ENCODE measurements at regions not wholly inside any gene's neighbourhood (a gene's known extent, or its start where the extent isn't known, plus 50 kb on each side); places are given as distances from the start of the nearest gene placed in this dataset.
"Not testable (repeated sequence)": the region's sequence is repeated elsewhere in the genome, so short reads cannot be mapped to it uniquely, and the experiment has no call there.

DNA sequence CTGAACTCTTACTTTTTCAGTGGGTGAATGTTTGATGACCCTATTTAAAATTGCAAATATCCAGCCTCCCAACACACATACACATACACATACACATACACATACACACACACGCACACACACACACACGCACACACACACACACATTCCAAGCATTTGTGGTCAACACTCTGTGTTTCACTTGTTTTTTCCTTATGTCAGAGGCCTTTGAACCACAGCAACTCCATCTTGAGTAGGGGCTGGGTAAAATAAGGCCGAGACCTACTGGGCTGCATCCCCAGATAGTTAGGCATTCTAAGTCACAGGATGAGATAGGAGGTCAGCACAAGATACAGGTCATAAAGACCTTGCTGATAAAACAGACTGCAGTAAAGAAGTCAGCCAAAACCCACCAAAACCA lies 56.6 kb upstream of the BDP1 start:
- TF ChIP-seq, protein P1, sequence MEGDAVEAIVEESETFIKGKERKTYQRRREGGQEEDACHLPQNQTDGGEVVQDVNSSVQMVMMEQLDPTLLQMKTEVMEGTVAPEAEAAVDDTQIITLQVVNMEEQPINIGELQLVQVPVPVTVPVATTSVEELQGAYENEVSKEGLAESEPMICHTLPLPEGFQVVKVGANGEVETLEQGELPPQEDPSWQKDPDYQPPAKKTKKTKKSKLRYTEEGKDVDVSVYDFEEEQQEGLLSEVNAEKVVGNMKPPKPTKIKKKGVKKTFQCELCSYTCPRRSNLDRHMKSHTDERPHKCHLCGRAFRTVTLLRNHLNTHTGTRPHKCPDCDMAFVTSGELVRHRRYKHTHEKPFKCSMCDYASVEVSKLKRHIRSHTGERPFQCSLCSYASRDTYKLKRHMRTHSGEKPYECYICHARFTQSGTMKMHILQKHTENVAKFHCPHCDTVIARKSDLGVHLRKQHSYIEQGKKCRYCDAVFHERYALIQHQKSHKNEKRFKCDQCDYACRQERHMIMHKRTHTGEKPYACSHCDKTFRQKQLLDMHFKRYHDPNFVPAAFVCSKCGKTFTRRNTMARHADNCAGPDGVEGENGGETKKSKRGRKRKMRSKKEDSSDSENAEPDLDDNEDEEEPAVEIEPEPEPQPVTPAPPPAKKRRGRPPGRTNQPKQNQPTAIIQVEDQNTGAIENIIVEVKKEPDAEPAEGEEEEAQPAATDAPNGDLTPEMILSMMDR (IDR thresholded peaks at IDR 0.05; ENCODE audit: poor library complexity, severe bottlenecking): not testable (repeated sequence)
- TF ChIP-seq, protein P2, sequence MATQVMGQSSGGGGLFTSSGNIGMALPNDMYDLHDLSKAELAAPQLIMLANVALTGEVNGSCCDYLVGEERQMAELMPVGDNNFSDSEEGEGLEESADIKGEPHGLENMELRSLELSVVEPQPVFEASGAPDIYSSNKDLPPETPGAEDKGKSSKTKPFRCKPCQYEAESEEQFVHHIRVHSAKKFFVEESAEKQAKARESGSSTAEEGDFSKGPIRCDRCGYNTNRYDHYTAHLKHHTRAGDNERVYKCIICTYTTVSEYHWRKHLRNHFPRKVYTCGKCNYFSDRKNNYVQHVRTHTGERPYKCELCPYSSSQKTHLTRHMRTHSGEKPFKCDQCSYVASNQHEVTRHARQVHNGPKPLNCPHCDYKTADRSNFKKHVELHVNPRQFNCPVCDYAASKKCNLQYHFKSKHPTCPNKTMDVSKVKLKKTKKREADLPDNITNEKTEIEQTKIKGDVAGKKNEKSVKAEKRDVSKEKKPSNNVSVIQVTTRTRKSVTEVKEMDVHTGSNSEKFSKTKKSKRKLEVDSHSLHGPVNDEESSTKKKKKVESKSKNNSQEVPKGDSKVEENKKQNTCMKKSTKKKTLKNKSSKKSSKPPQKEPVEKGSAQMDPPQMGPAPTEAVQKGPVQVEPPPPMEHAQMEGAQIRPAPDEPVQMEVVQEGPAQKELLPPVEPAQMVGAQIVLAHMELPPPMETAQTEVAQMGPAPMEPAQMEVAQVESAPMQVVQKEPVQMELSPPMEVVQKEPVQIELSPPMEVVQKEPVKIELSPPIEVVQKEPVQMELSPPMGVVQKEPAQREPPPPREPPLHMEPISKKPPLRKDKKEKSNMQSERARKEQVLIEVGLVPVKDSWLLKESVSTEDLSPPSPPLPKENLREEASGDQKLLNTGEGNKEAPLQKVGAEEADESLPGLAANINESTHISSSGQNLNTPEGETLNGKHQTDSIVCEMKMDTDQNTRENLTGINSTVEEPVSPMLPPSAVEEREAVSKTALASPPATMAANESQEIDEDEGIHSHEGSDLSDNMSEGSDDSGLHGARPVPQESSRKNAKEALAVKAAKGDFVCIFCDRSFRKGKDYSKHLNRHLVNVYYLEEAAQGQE (IDR thresholded peaks at IDR 0.05; ENCODE audit: borderline replicate concordance): not testable (repeated sequence)
- TF ChIP-seq EP300 (conservative IDR thresholded peaks at IDR 0.05; ENCODE audit: poor library complexity, severe bottlenecking): not testable (repeated sequence)
